Cardiac muscle cell (in vitro differentiated cells and primary cell): ENCODE measurements at regions not wholly inside any gene's neighbourhood (a gene's known extent, or its start where the extent isn't known, plus 50 kb on each side); places are given as distances from the start of the nearest gene placed in this dataset.

Experiments used
- DNase-seq, 2 donors: peaks; one replicate each; pipeline versions ENCODE4 v3.0.0 to v3.0.0-alpha.2; 2010 to 2017; ENCODE audit warnings: low read depth in 1 of 2, low spot score in 1 of 2
- H3K27ac ChIP-seq: fragments of 200-600 bp; sonication (generic); 2 replicates; pipeline ENCODE4 v1.5.1; 2016
- H3K27me3 ChIP-seq: fragments of 200-600 bp; sonication (generic); 2 replicates; pipeline ENCODE4 v1.6.0; 2016; ENCODE audit warnings: control low read depth
- H3K36me3 ChIP-seq: fragments of 200-600 bp; sonication (generic); 2 replicates; pipeline ENCODE4 v1.5.1; 2016; ENCODE audit warnings: control low read depth
- H3K4me1 ChIP-seq: fragments of 200-600 bp; sonication (generic); 2 replicates; pipeline ENCODE4 v1.8.1; 2017; ENCODE audit warnings: low read depth, mild to moderate bottlenecking, mixed run types
- H3K4me3 ChIP-seq: fragments of 200-600 bp; sonication (generic); 2 replicates; pipeline ENCODE4 v1.5.1; 2016; ENCODE audit warnings: mild to moderate bottlenecking
- H3K9me3 ChIP-seq: fragments of 200-600 bp; sonication (generic); 2 replicates; pipeline ENCODE4 v1.5.1; 2017; ENCODE audit warnings: low read depth, mild to moderate bottlenecking, control low read depth
- TF ChIP-seq, protein P1 (sequence below): IDR thresholded peaks from 2 replicates; pipeline ENCODE4 v1.5.1; 2012; ENCODE audit warnings: low read depth, mild to moderate bottlenecking, low read length

DNA sequence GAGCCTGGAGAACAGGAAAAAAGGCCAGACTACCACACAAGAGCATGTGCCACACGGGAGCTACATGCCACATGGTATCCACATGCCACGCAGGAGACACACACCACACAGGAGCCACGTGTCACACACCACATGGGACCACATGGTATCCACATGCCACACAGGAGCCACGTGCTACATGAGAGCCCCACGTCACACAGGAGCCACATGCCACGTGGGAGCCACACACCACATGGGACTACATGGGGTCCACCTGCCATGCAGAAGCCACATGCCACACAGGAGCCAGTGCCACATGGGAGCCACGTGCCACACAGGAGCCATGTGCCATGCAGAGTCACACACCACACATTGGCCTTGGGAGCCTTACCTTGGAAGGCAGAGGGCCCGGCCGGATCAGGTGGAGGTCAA is 244.4 kb upstream of the PPP2R2D start:
- H3K9me3 ChIP-seq: no peaks in the 10 kb centered on the region
- peaks cover 12% of the 10 kb centered on the region for H3K27me3 ChIP-seq
- H3K27ac ChIP-seq: no peak overlapping the region
- peaks cover 5% of the 10 kb centered on the region for H3K4me1 ChIP-seq
- no peak overlapping the region for H3K4me3 ChIP-seq
- H3K36me3 ChIP-seq: no peaks in the 10 kb centered on the region
- DNase-seq: no peak
- TF ChIP-seq, protein P1, sequence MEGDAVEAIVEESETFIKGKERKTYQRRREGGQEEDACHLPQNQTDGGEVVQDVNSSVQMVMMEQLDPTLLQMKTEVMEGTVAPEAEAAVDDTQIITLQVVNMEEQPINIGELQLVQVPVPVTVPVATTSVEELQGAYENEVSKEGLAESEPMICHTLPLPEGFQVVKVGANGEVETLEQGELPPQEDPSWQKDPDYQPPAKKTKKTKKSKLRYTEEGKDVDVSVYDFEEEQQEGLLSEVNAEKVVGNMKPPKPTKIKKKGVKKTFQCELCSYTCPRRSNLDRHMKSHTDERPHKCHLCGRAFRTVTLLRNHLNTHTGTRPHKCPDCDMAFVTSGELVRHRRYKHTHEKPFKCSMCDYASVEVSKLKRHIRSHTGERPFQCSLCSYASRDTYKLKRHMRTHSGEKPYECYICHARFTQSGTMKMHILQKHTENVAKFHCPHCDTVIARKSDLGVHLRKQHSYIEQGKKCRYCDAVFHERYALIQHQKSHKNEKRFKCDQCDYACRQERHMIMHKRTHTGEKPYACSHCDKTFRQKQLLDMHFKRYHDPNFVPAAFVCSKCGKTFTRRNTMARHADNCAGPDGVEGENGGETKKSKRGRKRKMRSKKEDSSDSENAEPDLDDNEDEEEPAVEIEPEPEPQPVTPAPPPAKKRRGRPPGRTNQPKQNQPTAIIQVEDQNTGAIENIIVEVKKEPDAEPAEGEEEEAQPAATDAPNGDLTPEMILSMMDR: no peak

DNA sequence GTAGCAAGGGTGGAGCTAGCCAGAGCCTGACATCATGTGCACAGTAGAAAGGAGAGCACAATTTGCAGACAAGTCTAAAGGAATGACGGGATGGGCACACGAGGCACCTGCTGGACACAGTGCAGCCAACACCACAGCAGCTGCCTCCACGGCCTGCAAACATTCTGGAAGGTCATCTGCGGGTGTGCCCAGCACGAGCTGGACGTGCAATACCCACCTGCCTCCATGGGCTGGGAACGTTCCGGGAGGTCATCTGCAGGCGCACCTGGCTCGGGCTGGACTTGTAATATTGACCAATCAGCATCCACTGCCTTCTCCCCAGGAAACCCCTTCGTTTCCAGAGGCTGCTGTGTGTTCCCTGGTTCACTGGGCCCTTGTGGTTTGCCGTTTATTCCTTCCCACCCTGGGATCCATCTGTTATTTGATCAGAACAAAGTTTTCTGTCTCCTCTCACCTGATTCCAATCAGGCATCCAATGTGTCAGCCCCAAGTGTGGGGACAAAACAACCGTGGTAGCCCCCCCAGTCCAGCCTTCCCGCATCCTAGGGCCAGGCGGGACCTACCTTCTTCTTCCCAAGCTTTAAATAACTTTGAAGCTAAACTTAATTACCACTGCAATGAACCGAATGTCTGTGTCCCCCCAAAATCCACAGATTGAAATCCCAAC is 243.4 kb upstream of the PPP2R2D start:
- Histone ChIP-seq H3K36me3 (no peaks in the 10 kb centered on the region), H3K4me3 (no peak overlapping the region), H3K9me3 (no peaks in the 10 kb centered on the region), H3K27ac (no peak overlapping the region), H3K27me3 (peaks cover 2% of the 10 kb centered on the region), H3K4me1 (peaks cover 5% of the 10 kb centered on the region)
- TF ChIP-seq, protein P1: no peak
- DNase-seq: no peak

DNA sequence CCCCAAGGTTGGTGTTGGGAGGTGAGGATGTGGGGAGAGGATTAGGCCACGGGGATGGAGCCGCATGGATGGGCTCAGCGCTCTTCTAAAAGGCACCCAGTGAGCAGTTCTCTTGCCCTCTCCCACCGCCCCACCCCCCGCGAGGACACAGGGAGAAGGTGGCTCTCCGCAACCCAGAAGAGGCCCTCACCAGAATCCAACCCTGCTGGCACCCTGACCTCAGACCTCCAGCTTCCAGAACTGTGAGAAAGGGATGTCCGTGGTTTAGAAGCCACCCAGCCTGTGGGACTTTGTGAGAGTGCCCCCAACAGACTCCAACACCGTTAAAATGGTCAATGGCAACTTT is 242.8 kb upstream of the PPP2R2D start:
- DNase-seq: no peak
- H3K27ac ChIP-seq: no peak overlapping the region
- H3K4me3 ChIP-seq: no peak overlapping the region
- H3K36me3 ChIP-seq: no peaks in the 10 kb centered on the region
- TF ChIP-seq, protein P1: no peak
- peaks cover 5% of the 10 kb centered on the region for H3K4me1 ChIP-seq
- H3K27me3 ChIP-seq: no peaks in the 10 kb centered on the region
- H3K9me3 ChIP-seq: no peaks in the 10 kb centered on the region

DNA sequence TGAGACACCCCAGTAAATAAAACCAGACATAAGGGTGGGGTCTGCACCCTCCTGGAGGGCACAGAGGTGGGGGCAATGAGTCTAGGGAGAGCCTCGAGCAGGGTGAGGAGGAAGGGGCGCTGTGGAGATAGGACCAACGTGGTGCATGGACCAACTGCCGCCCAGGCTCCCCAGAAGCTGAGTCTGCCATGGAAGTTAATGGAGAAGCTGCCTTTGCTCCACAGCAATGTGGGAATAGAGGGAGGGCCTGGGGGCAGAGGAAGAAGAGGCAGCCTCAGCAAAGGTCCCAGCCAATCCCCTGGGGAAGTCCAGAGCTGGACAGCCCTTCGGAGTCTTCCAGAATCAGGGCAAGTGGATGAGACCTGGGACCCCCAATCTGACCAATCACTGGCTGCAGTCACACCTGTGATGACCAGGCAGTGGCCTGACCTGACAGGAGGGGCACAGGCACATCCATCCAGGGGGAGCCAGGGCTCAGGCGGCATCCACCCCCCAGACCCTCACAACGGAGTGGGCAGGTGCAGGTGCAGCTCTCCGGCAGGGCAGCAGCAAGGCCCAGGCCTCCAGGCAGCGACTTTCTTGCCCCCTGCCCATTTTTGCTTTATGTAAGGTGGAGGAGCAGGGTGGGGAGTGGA is 242.2 kb upstream of the PPP2R2D start:
- Histone ChIP-seq H3K4me3 (no peak overlapping the region), H3K36me3 (no peaks in the 10 kb centered on the region), H3K27me3 (no peaks in the 10 kb centered on the region), H3K9me3 (no peaks in the 10 kb centered on the region), H3K27ac (no peak overlapping the region), H3K4me1 (peaks cover 5% of the 10 kb centered on the region)
- TF ChIP-seq, protein P1: no peak
- no peak for DNase-seq

DNA sequence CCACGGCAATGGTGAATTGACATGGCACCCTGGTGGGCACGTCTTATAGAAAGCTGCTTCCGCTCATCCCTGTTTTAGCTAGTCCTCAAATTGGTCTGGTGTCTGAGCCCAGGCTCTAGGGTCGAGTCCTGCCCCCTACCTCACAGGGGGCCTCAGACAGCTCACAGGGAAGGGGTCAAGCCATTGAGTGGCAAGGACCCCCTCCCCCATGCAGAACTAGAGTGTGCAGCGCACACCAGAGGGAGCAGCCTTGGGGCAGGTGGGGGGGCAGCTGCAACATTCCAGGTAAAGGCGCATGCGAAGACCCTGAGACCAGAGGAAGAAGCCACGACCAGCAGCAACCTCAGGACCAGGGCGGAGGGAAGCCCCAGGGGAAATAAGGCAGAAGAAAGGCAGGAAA is 240.4 kb upstream of the PPP2R2D start:
- Histone ChIP-seq H3K27ac (no peak overlapping the region), H3K9me3 (no peaks in the 10 kb centered on the region), H3K4me3 (no peak overlapping the region), H3K4me1 (no peaks in the 10 kb centered on the region), H3K27me3 (no peaks in the 10 kb centered on the region), H3K36me3 (no peaks in the 10 kb centered on the region)
- TF ChIP-seq, protein P1: no peak
- DNase-seq: no peak
